Keratinocyte (primary cell): ENCODE measurements at regions not wholly inside any gene's neighbourhood (a gene's known extent, or its start where the extent isn't known, plus 50 kb on each side); places are given as distances from the start of the nearest gene placed in this dataset.

ENCODE experiments used
- EZH2 ChIP-seq: IDR thresholded peaks from one replicate; pipeline ENCODE4 v1.6.1; 2012; ENCODE audit warnings: inconsistent platforms, mild to moderate bottlenecking, low read length, moderate library complexity
- TF ChIP-seq, protein P1 (sequence below), 3 experiments: IDR thresholded peaks in 1 of 3; conservative IDR thresholded peaks in 1 of 3; optimal IDR thresholded peaks in 1 of 3; 2 replicates in 2 of 3; 3 replicates in 1 of 3; pipeline versions ENCODE3 to v1.5.1; 2011; ENCODE audit warnings: low read length in 3 of 3, mild to moderate bottlenecking in 3 of 3, moderate library complexity in 2 of 3, control low read depth in 1 of 3, inconsistent platforms in 1 of 3; ENCODE audit not compliant: insufficient read depth in 2 of 3; ENCODE audit errors: extremely low read depth in 1 of 3

- TF ChIP-seq, protein P1, sequence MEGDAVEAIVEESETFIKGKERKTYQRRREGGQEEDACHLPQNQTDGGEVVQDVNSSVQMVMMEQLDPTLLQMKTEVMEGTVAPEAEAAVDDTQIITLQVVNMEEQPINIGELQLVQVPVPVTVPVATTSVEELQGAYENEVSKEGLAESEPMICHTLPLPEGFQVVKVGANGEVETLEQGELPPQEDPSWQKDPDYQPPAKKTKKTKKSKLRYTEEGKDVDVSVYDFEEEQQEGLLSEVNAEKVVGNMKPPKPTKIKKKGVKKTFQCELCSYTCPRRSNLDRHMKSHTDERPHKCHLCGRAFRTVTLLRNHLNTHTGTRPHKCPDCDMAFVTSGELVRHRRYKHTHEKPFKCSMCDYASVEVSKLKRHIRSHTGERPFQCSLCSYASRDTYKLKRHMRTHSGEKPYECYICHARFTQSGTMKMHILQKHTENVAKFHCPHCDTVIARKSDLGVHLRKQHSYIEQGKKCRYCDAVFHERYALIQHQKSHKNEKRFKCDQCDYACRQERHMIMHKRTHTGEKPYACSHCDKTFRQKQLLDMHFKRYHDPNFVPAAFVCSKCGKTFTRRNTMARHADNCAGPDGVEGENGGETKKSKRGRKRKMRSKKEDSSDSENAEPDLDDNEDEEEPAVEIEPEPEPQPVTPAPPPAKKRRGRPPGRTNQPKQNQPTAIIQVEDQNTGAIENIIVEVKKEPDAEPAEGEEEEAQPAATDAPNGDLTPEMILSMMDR (optimal IDR thresholded peaks at IDR 0.05 in 1 of 3, IDR thresholded peaks at IDR 0.05 in 1 of 3, conservative IDR thresholded peaks at IDR 0.05 in 1 of 3; ENCODE audit: extremely low read depth in 1 of 3, insufficient read depth in 2 of 3, low read length in 3 of 3) = no peak
- no peak for TF ChIP-seq EZH2
Observed at GRCh38 chr14:37731094-37731493, 135.7 kb downstream of the TTC6 start.
